ENCODE measurements at regions not wholly inside any gene's neighbourhood (a gene's known extent, or its start where the extent isn't known, plus 50 kb on each side); places are given as distances from the start of the nearest gene placed in this dataset.
A peak's percentile ranks its signal among the peaks of the same experiment; 100 is the strongest.

DNA sequence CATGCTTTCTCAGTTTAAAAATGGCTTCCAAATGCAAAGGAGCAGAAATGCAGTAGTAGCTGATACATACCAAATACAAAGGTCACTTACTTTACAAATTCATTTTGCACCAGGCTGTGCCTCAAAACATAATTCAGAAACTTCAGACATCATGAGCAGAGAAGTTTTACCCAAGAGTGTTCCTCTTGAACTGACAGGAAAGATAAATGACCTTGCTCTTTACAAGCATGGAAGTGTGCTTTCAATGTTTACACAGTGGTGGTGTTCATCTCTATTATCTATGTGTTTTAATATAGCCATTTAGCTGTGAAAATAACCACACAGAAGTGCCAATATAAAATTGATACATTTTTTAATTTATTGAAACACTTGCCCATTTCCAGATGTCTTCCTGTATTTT is 383.4 kb downstream of the ANKRD50 start:
- Histone ChIP-seq H3K27me3 (ENCODE audit: control insufficient read depth, insufficient read depth, low read length) (no peaks in the 10 kb centered on the region), H3K9ac (ENCODE audit: low read length in 3 of 3) (no peak overlapping the region), H3K9me3 (ENCODE audit: control insufficient read depth in 2 of 3, insufficient read depth in 1 of 3, low read length in 3 of 3) (no peaks in the 10 kb centered on the region), H3K27ac (ENCODE audit: low read depth in 2 of 2, low read length in 2 of 2) (no peak overlapping the region), H3K36me3 (ENCODE audit: control insufficient read depth in 2 of 3, insufficient read depth in 3 of 3, low read length in 3 of 3) (no peaks in the 10 kb centered on the region), H3K4me1 (ENCODE audit: control insufficient read depth in 2 of 3, insufficient read depth in 2 of 3, low read depth in 1 of 3, low read length in 3 of 3) (no peaks in the 10 kb centered on the region), H3K4me3 (ENCODE audit: low read length in 3 of 3) (no peak overlapping the region)
- DNase-seq, result no peak
- no peak for FAIRE-seq
- TF ChIP-seq, protein P1, sequence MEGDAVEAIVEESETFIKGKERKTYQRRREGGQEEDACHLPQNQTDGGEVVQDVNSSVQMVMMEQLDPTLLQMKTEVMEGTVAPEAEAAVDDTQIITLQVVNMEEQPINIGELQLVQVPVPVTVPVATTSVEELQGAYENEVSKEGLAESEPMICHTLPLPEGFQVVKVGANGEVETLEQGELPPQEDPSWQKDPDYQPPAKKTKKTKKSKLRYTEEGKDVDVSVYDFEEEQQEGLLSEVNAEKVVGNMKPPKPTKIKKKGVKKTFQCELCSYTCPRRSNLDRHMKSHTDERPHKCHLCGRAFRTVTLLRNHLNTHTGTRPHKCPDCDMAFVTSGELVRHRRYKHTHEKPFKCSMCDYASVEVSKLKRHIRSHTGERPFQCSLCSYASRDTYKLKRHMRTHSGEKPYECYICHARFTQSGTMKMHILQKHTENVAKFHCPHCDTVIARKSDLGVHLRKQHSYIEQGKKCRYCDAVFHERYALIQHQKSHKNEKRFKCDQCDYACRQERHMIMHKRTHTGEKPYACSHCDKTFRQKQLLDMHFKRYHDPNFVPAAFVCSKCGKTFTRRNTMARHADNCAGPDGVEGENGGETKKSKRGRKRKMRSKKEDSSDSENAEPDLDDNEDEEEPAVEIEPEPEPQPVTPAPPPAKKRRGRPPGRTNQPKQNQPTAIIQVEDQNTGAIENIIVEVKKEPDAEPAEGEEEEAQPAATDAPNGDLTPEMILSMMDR (IDR thresholded peaks at IDR 0.05; ENCODE audit: borderline replicate concordance, extremely low read depth, insufficient read depth), result no peak
- intact Hi-C loops (cut with DNase I), result no loop called here

DNA sequence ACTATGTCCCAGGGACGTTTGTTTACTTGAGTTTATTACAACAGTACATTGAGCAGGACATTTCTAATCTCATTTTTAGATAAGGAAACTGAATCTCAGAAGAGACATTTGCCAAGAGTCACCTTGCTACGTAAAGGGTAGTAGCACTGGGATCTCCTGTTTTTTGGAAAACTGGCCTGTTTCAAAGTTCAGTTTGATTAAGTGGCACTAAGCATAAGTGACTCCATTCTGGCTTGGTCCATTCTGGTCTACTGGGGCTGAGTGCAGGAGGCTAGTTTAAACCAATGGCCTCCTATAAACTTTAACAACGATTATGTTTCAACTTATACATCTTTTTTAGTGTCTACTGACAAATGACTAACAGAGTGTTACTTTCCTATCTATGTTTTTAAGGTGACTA is 382.5 kb downstream of the ANKRD50 start:
- no peaks in the 10 kb centered on the region for H3K4me1 ChIP-seq (ENCODE audit: control insufficient read depth in 2 of 3, insufficient read depth in 2 of 3, low read depth in 1 of 3, low read length in 3 of 3)
- no peak overlapping the region for H3K4me3 ChIP-seq (ENCODE audit: low read length in 3 of 3)
- no peak overlapping the region for H3K9ac ChIP-seq (ENCODE audit: low read length in 3 of 3)
- TF ChIP-seq, protein P1 (IDR thresholded peaks at IDR 0.05; ENCODE audit: borderline replicate concordance, extremely low read depth, insufficient read depth), result no peak
- intact Hi-C loops (cut with DNase I), result loop anchor here (10.0 kb wide), 1 partner anchor 955 kb away; no protein-coding TSS in a partner anchor
- DNase-seq (peak in 1 of 5 donors; percentile 16), FAIRE-seq (no peak)
- H3K36me3 ChIP-seq (ENCODE audit: control insufficient read depth in 2 of 3, insufficient read depth in 3 of 3, low read length in 3 of 3), result no peaks in the 10 kb centered on the region
- no peaks in the 10 kb centered on the region for H3K9me3 ChIP-seq (ENCODE audit: control insufficient read depth in 2 of 3, insufficient read depth in 1 of 3, low read length in 3 of 3)
- no peaks in the 10 kb centered on the region for H3K27me3 ChIP-seq (ENCODE audit: control insufficient read depth, insufficient read depth, low read length)
- no peak overlapping the region for H3K27ac ChIP-seq (ENCODE audit: low read depth in 2 of 2, low read length in 2 of 2)

DNA sequence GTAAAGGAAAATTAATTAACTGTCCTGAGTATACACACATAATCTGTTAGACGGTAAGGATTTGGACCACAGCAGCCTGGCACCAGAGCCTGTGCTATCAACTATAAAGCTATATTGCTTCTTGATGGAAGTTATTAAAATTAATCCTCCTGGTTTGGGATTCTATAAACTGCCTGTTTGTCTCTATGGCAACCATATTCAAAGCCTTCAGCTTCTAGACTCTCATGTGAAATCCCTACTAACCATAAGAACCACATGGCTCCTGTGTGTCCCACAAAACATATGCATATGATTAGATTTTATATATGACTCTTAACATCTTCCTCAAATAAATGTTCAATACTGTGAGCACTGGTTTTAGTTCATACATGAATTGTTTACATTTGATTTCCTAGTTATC is 380.8 kb downstream of the ANKRD50 start:
- H3K4me3 ChIP-seq (ENCODE audit: low read length in 3 of 3), result no peak overlapping the region
- H3K27ac ChIP-seq (ENCODE audit: low read depth in 2 of 2, low read length in 2 of 2), result no peak overlapping the region
- H3K9ac ChIP-seq (ENCODE audit: low read length in 3 of 3), result no peak overlapping the region
- no peaks in the 10 kb centered on the region for H3K4me1 ChIP-seq (ENCODE audit: control insufficient read depth in 2 of 3, insufficient read depth in 2 of 3, low read depth in 1 of 3, low read length in 3 of 3)
- TF ChIP-seq, protein P1 (IDR thresholded peaks at IDR 0.05; ENCODE audit: borderline replicate concordance, extremely low read depth, insufficient read depth), result no peak
- no peaks in the 10 kb centered on the region for H3K9me3 ChIP-seq (ENCODE audit: control insufficient read depth in 2 of 3, insufficient read depth in 1 of 3, low read length in 3 of 3)
- no peak for FAIRE-seq
- DNase-seq, result no peak
- no peaks in the 10 kb centered on the region for H3K36me3 ChIP-seq (ENCODE audit: control insufficient read depth in 2 of 3, insufficient read depth in 3 of 3, low read length in 3 of 3)
- intact Hi-C loops (cut with DNase I), result loop anchor here (10.0 kb wide), 1 partner anchor 953 kb away; no protein-coding TSS in a partner anchor
- no peaks in the 10 kb centered on the region for H3K27me3 ChIP-seq (ENCODE audit: control insufficient read depth, insufficient read depth, low read length)

DNA sequence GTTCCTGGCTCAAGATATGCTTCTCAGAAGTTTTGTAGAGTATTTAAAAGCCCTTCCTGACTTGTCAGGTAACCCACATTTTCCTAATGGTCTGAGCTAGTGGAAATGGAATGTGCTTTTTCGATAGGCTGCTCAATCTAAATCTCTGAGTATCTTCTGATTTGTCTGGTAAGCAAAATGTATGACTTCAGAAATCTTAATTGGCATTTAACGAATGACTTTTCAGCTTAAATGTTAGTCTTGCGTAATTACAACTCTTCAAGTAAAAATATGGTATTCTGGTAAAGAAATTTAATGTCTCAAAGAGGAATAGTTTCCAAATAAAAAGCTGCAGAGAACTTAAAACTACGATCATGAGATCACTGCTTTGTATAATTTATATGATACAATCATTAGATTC is 379.1 kb downstream of the ANKRD50 start:
- Histone ChIP-seq H3K9ac (ENCODE audit: low read length in 3 of 3) (no peak overlapping the region), H3K27ac (ENCODE audit: low read depth in 2 of 2, low read length in 2 of 2) (no peak overlapping the region), H3K4me3 (ENCODE audit: low read length in 3 of 3) (no peak overlapping the region), H3K27me3 (ENCODE audit: control insufficient read depth, insufficient read depth, low read length) (no peaks in the 10 kb centered on the region), H3K36me3 (ENCODE audit: control insufficient read depth in 2 of 3, insufficient read depth in 3 of 3, low read length in 3 of 3) (no peaks in the 10 kb centered on the region), H3K9me3 (ENCODE audit: control insufficient read depth in 2 of 3, insufficient read depth in 1 of 3, low read length in 3 of 3) (no peaks in the 10 kb centered on the region), H3K4me1 (ENCODE audit: control insufficient read depth in 2 of 3, insufficient read depth in 2 of 3, low read depth in 1 of 3, low read length in 3 of 3) (no peaks in the 10 kb centered on the region)
- intact Hi-C loops (cut with DNase I), result loop anchor here (10.0 kb wide), 1 partner anchor 951 kb away; no protein-coding TSS in a partner anchor
- no peak for DNase-seq
- TF ChIP-seq, protein P1 (IDR thresholded peaks at IDR 0.05; ENCODE audit: borderline replicate concordance, extremely low read depth, insufficient read depth), result no peak
- no peak for FAIRE-seq
